ENCODE measurements at regions not wholly inside any gene's neighbourhood (a gene's known extent, or its start where the extent isn't known, plus 50 kb on each side); places are given as distances from the start of the nearest gene placed in this dataset.

- POLR2A ChIA-PET (ENCODE audit: low non-redundant PET): no interaction called here
- CTCF ChIA-PET: interaction anchor here (0.6 to 3.4 kb wide), 5 partner anchors 138 to 283 kb away, joined by 3 to 81 read pairs (median 7); no protein-coding TSS in a partner anchor
- TF ChIP-seq, protein P1, sequence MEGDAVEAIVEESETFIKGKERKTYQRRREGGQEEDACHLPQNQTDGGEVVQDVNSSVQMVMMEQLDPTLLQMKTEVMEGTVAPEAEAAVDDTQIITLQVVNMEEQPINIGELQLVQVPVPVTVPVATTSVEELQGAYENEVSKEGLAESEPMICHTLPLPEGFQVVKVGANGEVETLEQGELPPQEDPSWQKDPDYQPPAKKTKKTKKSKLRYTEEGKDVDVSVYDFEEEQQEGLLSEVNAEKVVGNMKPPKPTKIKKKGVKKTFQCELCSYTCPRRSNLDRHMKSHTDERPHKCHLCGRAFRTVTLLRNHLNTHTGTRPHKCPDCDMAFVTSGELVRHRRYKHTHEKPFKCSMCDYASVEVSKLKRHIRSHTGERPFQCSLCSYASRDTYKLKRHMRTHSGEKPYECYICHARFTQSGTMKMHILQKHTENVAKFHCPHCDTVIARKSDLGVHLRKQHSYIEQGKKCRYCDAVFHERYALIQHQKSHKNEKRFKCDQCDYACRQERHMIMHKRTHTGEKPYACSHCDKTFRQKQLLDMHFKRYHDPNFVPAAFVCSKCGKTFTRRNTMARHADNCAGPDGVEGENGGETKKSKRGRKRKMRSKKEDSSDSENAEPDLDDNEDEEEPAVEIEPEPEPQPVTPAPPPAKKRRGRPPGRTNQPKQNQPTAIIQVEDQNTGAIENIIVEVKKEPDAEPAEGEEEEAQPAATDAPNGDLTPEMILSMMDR (conservative IDR thresholded peaks at IDR 0.05; ENCODE audit: low read depth): no peak
- H3K27ac ChIP-seq: no peak overlapping the region
- DNase-seq (ENCODE audit: low spot score): no peak
Observed at GRCh38 chr9:69970001-69970533, 73.6 kb upstream of the MAMDC2 start.

DNA sequence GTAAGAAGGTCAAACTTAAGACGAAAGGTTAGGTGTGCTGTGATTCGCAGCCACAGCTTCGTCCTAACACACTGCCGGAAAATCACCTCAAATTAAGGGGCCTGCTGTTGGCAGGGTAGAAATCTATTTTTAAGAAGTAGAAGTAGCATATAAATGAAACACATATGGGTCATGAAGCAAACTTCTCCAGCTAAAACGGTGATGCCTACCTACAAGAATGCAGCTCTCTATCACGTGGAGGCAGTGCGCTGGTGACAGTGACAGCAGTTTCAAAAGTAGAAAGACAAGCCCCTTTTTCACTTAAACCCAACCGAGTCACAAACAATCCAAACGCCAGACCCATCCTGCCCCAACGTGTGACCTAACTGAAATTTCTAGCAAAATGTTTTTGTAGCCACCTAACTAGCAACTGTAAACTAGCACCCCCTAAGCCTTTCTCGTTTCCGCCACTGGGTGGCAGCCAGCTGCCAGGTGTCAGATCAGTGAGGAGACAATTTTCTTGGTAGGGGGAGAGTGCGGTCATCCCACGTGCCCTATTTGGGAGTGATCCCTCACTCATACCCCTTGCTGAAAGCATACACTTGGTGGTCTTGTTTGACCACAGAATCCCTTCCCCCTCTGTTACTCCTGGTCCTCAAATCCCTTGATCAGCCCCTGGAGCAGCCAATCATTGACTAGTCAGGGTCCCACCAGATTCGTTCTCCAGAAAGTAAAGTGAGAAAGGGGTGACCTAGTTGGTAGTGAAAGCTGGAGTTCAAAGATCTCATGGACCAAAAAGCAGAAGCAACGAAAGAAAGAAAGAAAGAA lies 71.8 kb upstream of the MAMDC2 start:
- CTCF ChIA-PET: interaction anchor here (0.5 to 3.4 kb wide), 25 partner anchors 10 to 630 kb away, joined by 3 to 81 read pairs (median 4); no protein-coding TSS in a partner anchor
- peak; percentile 86 for DNase-seq (ENCODE audit: low spot score)
- TF ChIP-seq, protein P1 (conservative IDR thresholded peaks at IDR 0.05; ENCODE audit: low read depth): peak; percentile 88
- POLR2A ChIA-PET (ENCODE audit: low non-redundant PET): no interaction called here
- H3K27ac ChIP-seq: no peak overlapping the region

- TF ChIP-seq, protein P1 (conservative IDR thresholded peaks at IDR 0.05; ENCODE audit: low read depth): no peak
- CTCF ChIA-PET: interaction anchor here (0.6 to 3.3 kb wide), 5 partner anchors 89 to 254 kb away, joined by 3 to 16 read pairs (median 5); no protein-coding TSS in a partner anchor
- peak overlapping the region; percentile 61; the same call in 1 of the 2 replicates for H3K27ac ChIP-seq
- POLR2A ChIA-PET (ENCODE audit: low non-redundant PET): interaction anchor here (0.7 kb wide), 1 partner anchor 77 kb away, joined by 4 read pairs; no protein-coding TSS in a partner anchor
- no peak for DNase-seq (ENCODE audit: low spot score)
Observed at GRCh38 chr9:69975681-69976080, 68.0 kb upstream of the MAMDC2 start.

GRCh38 chr9:69976152-69976551 lies 67.5 kb upstream of the MAMDC2 start:
- ChIA-PET CTCF (interaction anchor here (0.6 to 3.3 kb wide), 6 partner anchors 119 to 1675 kb away, joined by 3 to 16 read pairs (median 5); no protein-coding TSS in a partner anchor), POLR2A (ENCODE audit: low non-redundant PET) (interaction anchor here (0.7 kb wide), 1 partner anchor 78 kb away, joined by 4 read pairs; no protein-coding TSS in a partner anchor)
- TF ChIP-seq, protein P1 (conservative IDR thresholded peaks at IDR 0.05; ENCODE audit: low read depth): no peak
- peak overlapping the region; percentile 72; the same call in 1 of the 2 replicates for H3K27ac ChIP-seq
- DNase-seq (ENCODE audit: low spot score): peak; percentile 86

- CTCF ChIA-PET: no interaction called here
- no peak overlapping the region for H3K27ac ChIP-seq
- POLR2A ChIA-PET (ENCODE audit: low non-redundant PET): no interaction called here
- DNase-seq (ENCODE audit: low spot score): no peak
- TF ChIP-seq, protein P1 (conservative IDR thresholded peaks at IDR 0.05; ENCODE audit: low read depth): no peak
Observed at GRCh38 chr9:69980041-69980440, 63.6 kb upstream of the MAMDC2 start.

DNA sequence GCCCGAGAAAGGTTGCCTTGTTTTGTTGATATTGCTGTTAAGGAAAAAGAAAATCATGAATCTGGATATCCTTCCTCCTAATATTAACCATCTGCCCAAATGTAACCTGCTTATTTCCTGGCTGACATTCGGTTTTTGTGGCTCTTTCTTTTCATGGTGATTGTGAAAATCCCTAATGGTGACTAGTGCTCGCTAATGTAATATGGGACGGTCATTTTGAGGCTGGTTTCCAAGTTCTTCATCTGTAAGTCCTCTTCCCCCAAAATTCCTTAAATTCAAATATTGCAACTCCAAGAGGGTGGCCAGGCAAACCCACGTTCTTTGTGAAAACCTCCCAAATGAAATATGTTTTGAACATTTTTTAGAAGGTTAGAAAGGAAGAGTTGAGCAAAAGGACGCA lies 63.1 kb upstream of the MAMDC2 start:
- no peak for DNase-seq (ENCODE audit: low spot score)
- H3K27ac ChIP-seq: no peak overlapping the region
- ChIA-PET POLR2A (ENCODE audit: low non-redundant PET) (no interaction called here), CTCF (interaction anchor here (1.1 kb wide), 1 partner anchor 130 kb away, joined by 5 read pairs; no protein-coding TSS in a partner anchor)
- TF ChIP-seq, protein P1 (conservative IDR thresholded peaks at IDR 0.05; ENCODE audit: low read depth): no peak
